SK-N-SH treated with all-trans-retinoic acid at 6 μM for 48 hours (cell line): ENCODE measurements at regions not wholly inside any gene's neighbourhood (a gene's known extent, or its start where the extent isn't known, plus 50 kb on each side); places are given as distances from the start of the nearest gene placed in this dataset.

Experiments used
- ATAC-seq: fragments of 200-7000 bp; cut with Tn5 transposase; 3 replicates; pipeline ENCODE4 v1.9.1; 2020; ENCODE audit warnings: mild to moderate bottlenecking, moderate library complexity
- ARNTL ChIP-seq: fragments of 450-650 bp; formaldehyde crosslinking; IDR thresholded peaks from 2 replicates; pipeline ENCODE4 v1.5.0; 2020; ENCODE audit warnings: low read depth, mild to moderate bottlenecking, moderate library complexity, borderline replicate concordance
- BACH2 ChIP-seq: fragments of 250-450 bp; sonication (Bioruptor Pico); IDR thresholded peaks from 2 replicates; pipeline ENCODE4 v1.9.0; 2021; ENCODE audit warnings: mild to moderate bottlenecking, borderline replicate concordance
- CREB5 ChIP-seq: fragments of 250-450 bp; sonication (Bioruptor Pico); IDR thresholded peaks from 2 replicates; pipeline ENCODE4 v1.5.1; 2020; ENCODE audit warnings: low read depth, mild to moderate bottlenecking, moderate library complexity
- CSDC2 ChIP-seq: fragments of 250-450 bp; sonication (Bioruptor Pico); IDR thresholded peaks from 2 replicates; pipeline ENCODE4 v1.5.0; 2020; ENCODE audit warnings: mild to moderate bottlenecking, moderate library complexity
- CSRNP3 ChIP-seq: fragments of 250-450 bp; sonication (Bioruptor Pico); IDR thresholded peaks from 2 replicates; pipeline ENCODE4 v1.5.1; 2021; ENCODE audit warnings: mild to moderate bottlenecking, moderate library complexity
- ESRRG ChIP-seq: fragments of 250-450 bp; sonication (Bioruptor Pico); IDR thresholded peaks from 2 replicates; pipeline ENCODE4 v1.6.1; 2021; ENCODE audit warnings: mild to moderate bottlenecking
- GLIS3 ChIP-seq: fragments of 250-450 bp; sonication (Bioruptor Pico); IDR thresholded peaks from 2 replicates; pipeline ENCODE4 v1.5.0; 2020; ENCODE audit warnings: mild to moderate bottlenecking, moderate library complexity
- ISL1 ChIP-seq: fragments of 250-450 bp; sonication (Bioruptor Pico); IDR thresholded peaks from 2 replicates; pipeline ENCODE4 v2.1.2; 2022; ENCODE audit warnings: mild to moderate bottlenecking, moderate library complexity
- OSR1 ChIP-seq: fragments of 250-450 bp; sonication (Bioruptor Pico); IDR thresholded peaks from 2 replicates; pipeline ENCODE4 v1.8.0; 2022; ENCODE audit warnings: moderate library complexity, mild to moderate bottlenecking, inconsistent platforms
- PATZ1 ChIP-seq: fragments of 250-450 bp; sonication (Bioruptor Pico); IDR thresholded peaks from 2 replicates; pipeline ENCODE4 v1.8.0; 2020; ENCODE audit warnings: mild to moderate bottlenecking, moderate library complexity, borderline replicate concordance
- POU6F1 ChIP-seq: fragments of 250-450 bp; sonication (Bioruptor Pico); IDR thresholded peaks from 2 replicates; pipeline ENCODE4 v1.8.0; 2021; ENCODE audit warnings: low read depth, mild to moderate bottlenecking, moderate library complexity, borderline replicate concordance
- RARB ChIP-seq: fragments of 250-450 bp; sonication (Bioruptor Pico); IDR thresholded peaks from 2 replicates; pipeline ENCODE4 v1.8.0; 2021; ENCODE audit warnings: mild to moderate bottlenecking, moderate library complexity
- SNAI2 ChIP-seq: fragments of 250-450 bp; sonication (Bioruptor Pico); IDR thresholded peaks from 2 replicates; pipeline ENCODE4 v1.5.0; 2020; ENCODE audit warnings: mild to moderate bottlenecking, moderate library complexity
- TCF4 ChIP-seq: fragments of 250-450 bp; sonication (Bioruptor Pico); IDR thresholded peaks from 2 replicates; pipeline ENCODE4 v1.8.0; 2021; ENCODE audit warnings: mild to moderate bottlenecking, moderate library complexity, borderline replicate concordance
- TOX ChIP-seq: fragments of 250-450 bp; sonication (Bioruptor Pico); IDR thresholded peaks from 2 replicates; pipeline ENCODE4 v1.8.0; 2021; ENCODE audit warnings: mild to moderate bottlenecking, moderate library complexity, borderline replicate concordance
- TSHZ2 ChIP-seq: fragments of 250-450 bp; sonication (Bioruptor Pico); IDR thresholded peaks from 2 replicates; pipeline ENCODE4 v1.5.0; 2020; ENCODE audit warnings: mild to moderate bottlenecking, moderate library complexity
- ZC3H10 ChIP-seq: fragments of 250-450 bp; sonication (Bioruptor Pico); IDR thresholded peaks from 2 replicates; pipeline ENCODE4 v1.5.1; 2021; ENCODE audit warnings: mild to moderate bottlenecking, moderate library complexity
- ZFP3 ChIP-seq: fragments of 250-450 bp; sonication (Bioruptor Pico); IDR thresholded peaks from 2 replicates; pipeline ENCODE4 v1.5.0; 2020; ENCODE audit warnings: mild to moderate bottlenecking, moderate library complexity
- ZFP30 ChIP-seq: fragments of 450-650 bp; formaldehyde crosslinking; IDR thresholded peaks from 2 replicates; pipeline ENCODE4 v1.5.0; 2022; ENCODE audit warnings: mild to moderate bottlenecking, moderate library complexity
- ZNF565 ChIP-seq: fragments of 450-650 bp; formaldehyde crosslinking; conservative IDR thresholded peaks from 2 replicates; pipeline ENCODE4 v1.5.0; 2020; ENCODE audit warnings: low read depth, mild to moderate bottlenecking, moderate library complexity
- ZNF70 ChIP-seq: fragments of 450-650 bp; formaldehyde crosslinking; IDR thresholded peaks from 2 replicates; pipeline ENCODE4 v1.5.0; 2020; ENCODE audit warnings: mild to moderate bottlenecking, moderate library complexity
- ZNF8 ChIP-seq: fragments of 450-650 bp; formaldehyde crosslinking; IDR thresholded peaks from 2 replicates; pipeline ENCODE4 v1.5.0; 2020; ENCODE audit warnings: mild to moderate bottlenecking, moderate library complexity

GRCh38 chr2:42944779-42945415, 152.5 kb upstream of the HAAO start:
- no peak for TF ChIP-seq ZC3H10 (CRISPR knock-in tag)
- TF ChIP-seq CSDC2, result no peak
- TF ChIP-seq ISL1 (CRISPR knock-in tag), result no peak
- no peak for TF ChIP-seq ESRRG (CRISPR knock-in tag)
- TF ChIP-seq SNAI2 (CRISPR knock-in tag), result no peak
- TF ChIP-seq RARB, result no peak
- TF ChIP-seq CREB5 (CRISPR knock-in tag), result no peak
- no peak for TF ChIP-seq ZNF8 (CRISPR knock-in tag)
- no peak for TF ChIP-seq GLIS3 (CRISPR knock-in tag)
- no peak for TF ChIP-seq OSR1 (CRISPR knock-in tag)
- no peak for TF ChIP-seq TSHZ2 (CRISPR knock-in tag)
- no peak for TF ChIP-seq BACH2 (CRISPR knock-in tag)
- TF ChIP-seq POU6F1 (CRISPR knock-in tag), result no peak
- TF ChIP-seq ARNTL (CRISPR knock-in tag), result no peak
- TF ChIP-seq ZFP3 (CRISPR knock-in tag), result no peak
- TF ChIP-seq ZNF565 (CRISPR knock-in tag), result no peak
- TF ChIP-seq TOX (CRISPR knock-in tag), result no peak
- no peak for TF ChIP-seq PATZ1
- TF ChIP-seq CSRNP3 (CRISPR knock-in tag), result no peak
- peak; percentile 82 for ATAC-seq

GRCh38 chr2:42942990-42943493, 150.7 kb upstream of the HAAO start:
- no peak for ATAC-seq
- TF ChIP-seq POU6F1 (CRISPR knock-in tag) (no peak), ZFP3 (CRISPR knock-in tag) (no peak), ISL1 (CRISPR knock-in tag) (no peak), TSHZ2 (CRISPR knock-in tag) (no peak), SNAI2 (CRISPR knock-in tag) (no peak), CSDC2 (no peak), TOX (CRISPR knock-in tag) (no peak), ZFP30 (no peak), BACH2 (CRISPR knock-in tag) (no peak), ARNTL (CRISPR knock-in tag) (no peak), ZC3H10 (CRISPR knock-in tag) (no peak), ZNF70 (CRISPR knock-in tag) (no peak), TCF4 (CRISPR knock-in tag) (no peak), ZNF565 (CRISPR knock-in tag) (no peak), ESRRG (CRISPR knock-in tag) (no peak), RARB (no peak), OSR1 (CRISPR knock-in tag) (no peak)
